Panc1 (cell line): ENCODE measurements at regions not wholly inside any gene's neighbourhood (a gene's known extent, or its start where the extent isn't known, plus 50 kb on each side); places are given as distances from the start of the nearest gene placed in this dataset.

Source experiments
- REST ChIP-seq, 2 experiments: IDR thresholded peaks; 2 replicates each; pipeline ENCODE4 v1.6.1; 2011 to 2012; ENCODE audit warnings: low read depth in 2 of 2, control low read depth in 1 of 2, low read length in 1 of 2, mild to moderate bottlenecking in 1 of 2, moderate library complexity in 1 of 2; ENCODE audit not compliant: insufficient read depth in 1 of 2
- TCF7L2 ChIP-seq: IDR thresholded peaks from 2 replicates; pipeline ENCODE4 v1.6.1; 2011; ENCODE audit warnings: mild to moderate bottlenecking, low read depth, low read length, inconsistent platforms
- TF ChIP-seq, protein P1 (sequence below): fragments of 450-650 bp; IDR thresholded peaks from 2 replicates; pipeline ENCODE4 v1.5.1; 2017; ENCODE audit warnings: mild to moderate bottlenecking

DNA sequence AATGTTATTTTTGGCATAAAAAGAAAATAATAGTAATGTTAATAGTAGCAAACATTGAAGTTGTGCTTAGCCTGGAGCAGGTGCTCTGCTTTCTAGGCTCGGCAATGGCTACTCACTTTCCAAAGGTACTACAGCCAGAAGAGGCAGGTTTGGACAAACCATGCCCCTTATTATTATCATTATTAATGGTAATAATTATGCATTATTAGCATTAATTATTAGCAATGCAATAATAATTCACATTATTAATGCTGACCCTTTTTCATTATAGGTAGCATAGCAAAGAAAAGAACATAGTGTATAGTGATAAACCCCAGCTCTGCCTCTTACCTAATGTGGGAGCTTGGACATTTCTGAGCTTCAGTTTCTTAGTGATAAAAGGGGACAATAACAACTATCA is 171.4 kb downstream of the EDEM1 start:
- TF ChIP-seq, protein P1, sequence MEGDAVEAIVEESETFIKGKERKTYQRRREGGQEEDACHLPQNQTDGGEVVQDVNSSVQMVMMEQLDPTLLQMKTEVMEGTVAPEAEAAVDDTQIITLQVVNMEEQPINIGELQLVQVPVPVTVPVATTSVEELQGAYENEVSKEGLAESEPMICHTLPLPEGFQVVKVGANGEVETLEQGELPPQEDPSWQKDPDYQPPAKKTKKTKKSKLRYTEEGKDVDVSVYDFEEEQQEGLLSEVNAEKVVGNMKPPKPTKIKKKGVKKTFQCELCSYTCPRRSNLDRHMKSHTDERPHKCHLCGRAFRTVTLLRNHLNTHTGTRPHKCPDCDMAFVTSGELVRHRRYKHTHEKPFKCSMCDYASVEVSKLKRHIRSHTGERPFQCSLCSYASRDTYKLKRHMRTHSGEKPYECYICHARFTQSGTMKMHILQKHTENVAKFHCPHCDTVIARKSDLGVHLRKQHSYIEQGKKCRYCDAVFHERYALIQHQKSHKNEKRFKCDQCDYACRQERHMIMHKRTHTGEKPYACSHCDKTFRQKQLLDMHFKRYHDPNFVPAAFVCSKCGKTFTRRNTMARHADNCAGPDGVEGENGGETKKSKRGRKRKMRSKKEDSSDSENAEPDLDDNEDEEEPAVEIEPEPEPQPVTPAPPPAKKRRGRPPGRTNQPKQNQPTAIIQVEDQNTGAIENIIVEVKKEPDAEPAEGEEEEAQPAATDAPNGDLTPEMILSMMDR: no peak
- TF ChIP-seq REST (IDR thresholded peaks at IDR 0.05; ENCODE audit: insufficient read depth in 1 of 2, low read depth in 2 of 2, low read length in 1 of 2) (no peak), TCF7L2 (no peak)
